ENCODE measurements at regions not wholly inside any gene's neighbourhood (a gene's known extent, or its start where the extent isn't known, plus 50 kb on each side); places are given as distances from the start of the nearest gene placed in this dataset.

GRCh38 chr4:4594285-4594920 is 52.6 kb upstream of the STX18 start:
- DNase-seq: no peak

GRCh38 chr4:4593596-4594284 is 51.9 kb upstream of the STX18 start:
- no peak for DNase-seq

GRCh38 chr4:4592414-4592813 is 50.6 kb upstream of the STX18 start:
- no peak for DNase-seq

All from activated T-cell treated with anti-CD3 and anti-CD28 coated beads, Interleukin-2, amount 50 U/mL, for 48 hours (primary cell).